ENCODE measurements at regions not wholly inside any gene's neighbourhood (a gene's known extent, or its start where the extent isn't known, plus 50 kb on each side); places are given as distances from the start of the nearest gene placed in this dataset.

DNA sequence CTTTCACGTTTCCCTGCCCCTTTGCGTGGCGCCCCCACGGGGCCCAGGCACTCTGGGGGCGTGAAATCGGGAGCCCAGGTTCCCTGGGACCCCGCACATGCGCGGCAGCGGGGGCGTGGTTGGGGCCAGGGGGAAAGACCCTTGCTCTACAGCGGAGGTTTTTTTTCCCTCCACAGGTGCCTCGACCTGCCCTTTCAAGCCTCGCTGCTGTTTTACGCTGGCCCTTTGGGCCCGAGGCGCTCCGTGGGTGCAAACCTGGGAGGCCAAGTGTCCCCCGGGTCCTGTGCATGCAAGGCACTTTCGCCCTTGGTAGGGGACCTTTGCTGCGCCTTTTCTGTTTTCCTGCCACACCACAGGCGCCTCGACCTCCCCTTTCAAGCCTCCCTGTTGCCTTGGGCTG is 329.8 kb downstream of the ALG10 start:
- no peak for DNase-seq
- 56% methylated on average over 23 of the region's 23 CpGs for WGBS (ENCODE audit: insufficient coverage)

GRCh38 chr12:34354239-34355200 is 332.2 kb downstream of the ALG10 start:
- H3K9me3 ChIP-seq (ENCODE audit: control insufficient read depth, insufficient read depth, low read length): peaks cover 86% of the 10 kb centered on the region
- H3K27ac Mint-ChIP-seq: no peak overlapping the region
- 59% methylated on average over 55 of the region's 55 CpGs for WGBS (ENCODE audit: insufficient coverage)
- no peak overlapping the region for H3K27ac ChIP-seq (ENCODE audit: low read length)
- no peaks in the 10 kb centered on the region for H3K27me3 ChIP-seq (ENCODE audit: control insufficient read depth, insufficient read depth, low read length)
- intact Hi-C loops (cut with micrococcal nuclease): no loop called here
- H3K36me3 ChIP-seq (ENCODE audit: control insufficient read depth, insufficient read depth, low read length): no peaks in the 10 kb centered on the region
- no peaks in the 10 kb centered on the region for H3K36me3 Mint-ChIP-seq
- no peak for ATAC-seq
- H3K4me1 ChIP-seq (ENCODE audit: control insufficient read depth, insufficient read depth, low read length): no peaks in the 10 kb centered on the region
- TF ChIP-seq, protein P1, sequence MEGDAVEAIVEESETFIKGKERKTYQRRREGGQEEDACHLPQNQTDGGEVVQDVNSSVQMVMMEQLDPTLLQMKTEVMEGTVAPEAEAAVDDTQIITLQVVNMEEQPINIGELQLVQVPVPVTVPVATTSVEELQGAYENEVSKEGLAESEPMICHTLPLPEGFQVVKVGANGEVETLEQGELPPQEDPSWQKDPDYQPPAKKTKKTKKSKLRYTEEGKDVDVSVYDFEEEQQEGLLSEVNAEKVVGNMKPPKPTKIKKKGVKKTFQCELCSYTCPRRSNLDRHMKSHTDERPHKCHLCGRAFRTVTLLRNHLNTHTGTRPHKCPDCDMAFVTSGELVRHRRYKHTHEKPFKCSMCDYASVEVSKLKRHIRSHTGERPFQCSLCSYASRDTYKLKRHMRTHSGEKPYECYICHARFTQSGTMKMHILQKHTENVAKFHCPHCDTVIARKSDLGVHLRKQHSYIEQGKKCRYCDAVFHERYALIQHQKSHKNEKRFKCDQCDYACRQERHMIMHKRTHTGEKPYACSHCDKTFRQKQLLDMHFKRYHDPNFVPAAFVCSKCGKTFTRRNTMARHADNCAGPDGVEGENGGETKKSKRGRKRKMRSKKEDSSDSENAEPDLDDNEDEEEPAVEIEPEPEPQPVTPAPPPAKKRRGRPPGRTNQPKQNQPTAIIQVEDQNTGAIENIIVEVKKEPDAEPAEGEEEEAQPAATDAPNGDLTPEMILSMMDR (IDR thresholded peaks at IDR 0.05): no peak
- no peaks in the 10 kb centered on the region for H3K4me1 Mint-ChIP-seq
- H3K27me3 Mint-ChIP-seq (ENCODE audit: low read depth in 2 of 2): no peaks in the 10 kb centered on the region
- H3K9me3 Mint-ChIP-seq: no peaks in the 10 kb centered on the region
- H3K4me3 Mint-ChIP-seq: no peak overlapping the region
- no peak for DNase-seq
- no peak overlapping the region for H3K4me3 ChIP-seq (ENCODE audit: low read length)

More for the DNA sequence above, 329.8 kb downstream of the ALG10 start:
- intact Hi-C loops (cut with micrococcal nuclease): no loop called here
- ATAC-seq: no peak
- H3K36me3 ChIP-seq (ENCODE audit: control insufficient read depth, insufficient read depth, low read length): no peaks in the 10 kb centered on the region
- Mint-ChIP-seq H3K36me3 (no peaks in the 10 kb centered on the region), H3K27me3 (ENCODE audit: low read depth in 2 of 2) (no peaks in the 10 kb centered on the region), H3K4me1 (no peaks in the 10 kb centered on the region), H3K27ac (no peak overlapping the region), H3K4me3 (no peak overlapping the region), H3K9me3 (peaks cover 0 to 3% of the 10 kb centered on the region in 2 donors)
- H3K4me1 ChIP-seq (ENCODE audit: control insufficient read depth, insufficient read depth, low read length): no peaks in the 10 kb centered on the region
- TF ChIP-seq, protein P1 (IDR thresholded peaks at IDR 0.05): no peak
- no peaks in the 10 kb centered on the region for H3K27me3 ChIP-seq (ENCODE audit: control insufficient read depth, insufficient read depth, low read length)
- H3K9me3 ChIP-seq (ENCODE audit: control insufficient read depth, insufficient read depth, low read length): peaks cover 83% of the 10 kb centered on the region
- no peak overlapping the region for H3K4me3 ChIP-seq (ENCODE audit: low read length)
- H3K27ac ChIP-seq (ENCODE audit: low read length): no peak overlapping the region

GRCh38 chr12:34356233-34356987 is 334.1 kb downstream of the ALG10 start:
- DNase-seq: no peak
- WGBS (ENCODE audit: insufficient coverage): 73% methylated on average over 39 of the region's 39 CpGs
- intact Hi-C loops (cut with micrococcal nuclease): no loop called here
- no peak for ATAC-seq
- H3K4me3 Mint-ChIP-seq: no peak overlapping the region
- no peak overlapping the region for H3K4me3 ChIP-seq (ENCODE audit: low read length)
- H3K9me3 ChIP-seq (ENCODE audit: control insufficient read depth, insufficient read depth, low read length): peaks cover 83% of the 10 kb centered on the region
- TF ChIP-seq, protein P1 (IDR thresholded peaks at IDR 0.05): no peak
- H3K36me3 Mint-ChIP-seq: no peaks in the 10 kb centered on the region
- H3K27ac ChIP-seq (ENCODE audit: low read length): no peak overlapping the region
- no peaks in the 10 kb centered on the region for H3K36me3 ChIP-seq (ENCODE audit: control insufficient read depth, insufficient read depth, low read length)
- H3K27me3 ChIP-seq (ENCODE audit: control insufficient read depth, insufficient read depth, low read length): no peaks in the 10 kb centered on the region
- H3K27ac Mint-ChIP-seq: no peak overlapping the region
- H3K9me3 Mint-ChIP-seq: no peaks in the 10 kb centered on the region
- H3K4me1 ChIP-seq (ENCODE audit: control insufficient read depth, insufficient read depth, low read length): no peaks in the 10 kb centered on the region
- H3K4me1 Mint-ChIP-seq: no peaks in the 10 kb centered on the region
- H3K27me3 Mint-ChIP-seq (ENCODE audit: low read depth in 2 of 2): no peaks in the 10 kb centered on the region
